K562 (cell line): ENCODE measurements at regions not wholly inside any gene's neighbourhood (a gene's known extent, or its start where the extent isn't known, plus 50 kb on each side); places are given as distances from the start of the nearest gene placed in this dataset.

Source experiments
- KLF6 ChIP-seq: fragments of 250-450 bp; sonication (Bioruptor Pico); IDR thresholded peaks from 2 replicates; pipeline ENCODE4 v1.4.0; 2020; ENCODE audit warnings: mild to moderate bottlenecking, moderate library complexity, borderline replicate concordance
- MYNN ChIP-seq, 2 experiments: sonication (generic); formaldehyde crosslinking in 1 of 2; IDR thresholded peaks; 2 replicates each; pipeline versions ENCODE4 v1.5.0 to v1.6.1; 2016 to 2020; ENCODE audit warnings: antibody characterized with exemption in 1 of 2, missing genetic modification reagents in 1 of 2
- POLR2A ChIP-seq: fragments of 450-650 bp; conservative IDR thresholded peaks from 2 replicates; pipeline ENCODE4 v1.6.1; 2016
- RBBP5 ChIP-seq: fragments of 200-600 bp; sonication (generic); IDR thresholded peaks from 2 replicates; pipeline ENCODE4 v1.6.1; 2012; ENCODE audit warnings: borderline replicate concordance, mild to moderate bottlenecking, low read length, control low read depth, inconsistent platforms; ENCODE audit not compliant: insufficient read depth, poor library complexity, severe bottlenecking
- SUPT5H ChIP-seq: fragments of 450-650 bp; IDR thresholded peaks from 2 replicates; pipeline ENCODE4 v1.6.1; 2016
- TAF1 ChIP-seq: IDR thresholded peaks from 2 replicates; pipeline ENCODE4 v1.6.1; 2011; ENCODE audit warnings: mild to moderate bottlenecking, low read length, moderate library complexity; ENCODE audit not compliant: insufficient read depth, control insufficient read depth, severe bottlenecking; ENCODE audit errors: extremely low read depth
- ZBTB8A ChIP-seq: fragments of 450-650 bp; IDR thresholded peaks from 2 replicates; pipeline ENCODE4 v1.6.1; 2018; ENCODE audit warnings: mild to moderate bottlenecking, moderate library complexity; ENCODE audit not compliant: partially characterized antibody
- ZNF24 ChIP-seq: fragments of 450-650 bp; IDR thresholded peaks from 2 replicates; pipeline ENCODE4 v1.6.1; 2016
- TF ChIP-seq, protein P1 (sequence below): sonication (generic); formaldehyde crosslinking; IDR thresholded peaks from 2 replicates; pipeline ENCODE4 v1.8.1; 2022; ENCODE audit warnings: missing genetic modification reagents
- TF ChIP-seq, protein P2 (sequence below): fragments of 200-800 bp; sonication (Bioruptor generic); IDR thresholded peaks from 2 replicates; pipeline ENCODE4 v1.6.1; 2016; ENCODE audit warnings: missing genetic modification characterization, missing compliant biosample characterization
- TF ChIP-seq, protein P3 (sequence below), 3 experiments: IDR thresholded peaks in 2 of 3; conservative IDR thresholded peaks in 1 of 3; 2 replicates each; pipeline ENCODE4 v1.5.1; 2011 to 2012; ENCODE audit warnings: low read length in 3 of 3, mild to moderate bottlenecking in 3 of 3, control low read depth in 2 of 3, improper control_type of control experiment in 1 of 3, inconsistent platforms in 1 of 3, low read depth in 1 of 3, mixed read lengths in 1 of 3, moderate library complexity in 1 of 3; ENCODE audit not compliant: insufficient read depth in 2 of 3

DNA sequence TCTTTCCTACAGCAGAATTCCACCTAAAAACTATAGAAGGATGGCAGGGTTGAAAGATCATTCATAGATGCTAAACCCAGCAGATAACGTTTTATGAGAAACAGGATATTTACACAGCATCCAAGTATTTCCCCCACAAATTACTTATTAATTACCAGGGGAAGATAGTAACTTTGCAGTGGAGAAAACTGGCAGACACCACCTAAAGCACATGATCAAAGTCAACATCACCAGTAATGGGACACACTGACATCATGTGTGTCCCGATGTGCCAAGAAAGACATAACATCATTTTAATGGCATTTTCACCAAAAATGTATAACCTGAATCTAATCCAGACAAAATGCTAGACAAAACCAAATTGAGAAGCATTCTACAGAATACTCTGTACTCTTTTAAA lies 220.4 kb upstream of the THBS1 start:
- TF ChIP-seq ZBTB8A (no peak), ZNF24 (no peak), RBBP5 (no peak), SUPT5H (no peak), TAF1 (no peak), KLF6 (no peak), POLR2A (no peak), MYNN (IDR thresholded peaks at IDR 0.05) (no peak), MYNN (CRISPR knock-in tag; IDR thresholded peaks at IDR 0.05) (no peak)
- TF ChIP-seq, protein P1, sequence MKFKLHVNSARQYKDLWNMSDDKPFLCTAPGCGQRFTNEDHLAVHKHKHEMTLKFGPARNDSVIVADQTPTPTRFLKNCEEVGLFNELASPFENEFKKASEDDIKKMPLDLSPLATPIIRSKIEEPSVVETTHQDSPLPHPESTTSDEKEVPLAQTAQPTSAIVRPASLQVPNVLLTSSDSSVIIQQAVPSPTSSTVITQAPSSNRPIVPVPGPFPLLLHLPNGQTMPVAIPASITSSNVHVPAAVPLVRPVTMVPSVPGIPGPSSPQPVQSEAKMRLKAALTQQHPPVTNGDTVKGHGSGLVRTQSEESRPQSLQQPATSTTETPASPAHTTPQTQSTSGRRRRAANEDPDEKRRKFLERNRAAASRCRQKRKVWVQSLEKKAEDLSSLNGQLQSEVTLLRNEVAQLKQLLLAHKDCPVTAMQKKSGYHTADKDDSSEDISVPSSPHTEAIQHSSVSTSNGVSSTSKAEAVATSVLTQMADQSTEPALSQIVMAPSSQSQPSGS = no peak
- TF ChIP-seq, protein P2, sequence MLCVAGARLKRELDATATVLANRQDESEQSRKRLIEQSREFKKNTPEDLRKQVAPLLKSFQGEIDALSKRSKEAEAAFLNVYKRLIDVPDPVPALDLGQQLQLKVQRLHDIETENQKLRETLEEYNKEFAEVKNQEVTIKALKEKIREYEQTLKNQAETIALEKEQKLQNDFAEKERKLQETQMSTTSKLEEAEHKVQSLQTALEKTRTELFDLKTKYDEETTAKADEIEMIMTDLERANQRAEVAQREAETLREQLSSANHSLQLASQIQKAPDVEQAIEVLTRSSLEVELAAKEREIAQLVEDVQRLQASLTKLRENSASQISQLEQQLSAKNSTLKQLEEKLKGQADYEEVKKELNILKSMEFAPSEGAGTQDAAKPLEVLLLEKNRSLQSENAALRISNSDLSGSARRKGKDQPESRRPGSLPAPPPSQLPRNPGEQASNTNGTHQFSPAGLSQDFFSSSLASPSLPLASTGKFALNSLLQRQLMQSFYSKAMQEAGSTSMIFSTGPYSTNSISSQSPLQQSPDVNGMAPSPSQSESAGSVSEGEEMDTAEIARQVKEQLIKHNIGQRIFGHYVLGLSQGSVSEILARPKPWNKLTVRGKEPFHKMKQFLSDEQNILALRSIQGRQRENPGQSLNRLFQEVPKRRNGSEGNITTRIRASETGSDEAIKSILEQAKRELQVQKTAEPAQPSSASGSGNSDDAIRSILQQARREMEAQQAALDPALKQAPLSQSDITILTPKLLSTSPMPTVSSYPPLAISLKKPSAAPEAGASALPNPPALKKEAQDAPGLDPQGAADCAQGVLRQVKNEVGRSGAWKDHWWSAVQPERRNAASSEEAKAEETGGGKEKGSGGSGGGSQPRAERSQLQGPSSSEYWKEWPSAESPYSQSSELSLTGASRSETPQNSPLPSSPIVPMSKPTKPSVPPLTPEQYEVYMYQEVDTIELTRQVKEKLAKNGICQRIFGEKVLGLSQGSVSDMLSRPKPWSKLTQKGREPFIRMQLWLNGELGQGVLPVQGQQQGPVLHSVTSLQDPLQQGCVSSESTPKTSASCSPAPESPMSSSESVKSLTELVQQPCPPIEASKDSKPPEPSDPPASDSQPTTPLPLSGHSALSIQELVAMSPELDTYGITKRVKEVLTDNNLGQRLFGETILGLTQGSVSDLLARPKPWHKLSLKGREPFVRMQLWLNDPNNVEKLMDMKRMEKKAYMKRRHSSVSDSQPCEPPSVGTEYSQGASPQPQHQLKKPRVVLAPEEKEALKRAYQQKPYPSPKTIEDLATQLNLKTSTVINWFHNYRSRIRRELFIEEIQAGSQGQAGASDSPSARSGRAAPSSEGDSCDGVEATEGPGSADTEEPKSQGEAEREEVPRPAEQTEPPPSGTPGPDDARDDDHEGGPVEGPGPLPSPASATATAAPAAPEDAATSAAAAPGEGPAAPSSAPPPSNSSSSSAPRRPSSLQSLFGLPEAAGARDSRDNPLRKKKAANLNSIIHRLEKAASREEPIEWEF (CRISPR knock-in tag) = no peak
- TF ChIP-seq, protein P3, sequence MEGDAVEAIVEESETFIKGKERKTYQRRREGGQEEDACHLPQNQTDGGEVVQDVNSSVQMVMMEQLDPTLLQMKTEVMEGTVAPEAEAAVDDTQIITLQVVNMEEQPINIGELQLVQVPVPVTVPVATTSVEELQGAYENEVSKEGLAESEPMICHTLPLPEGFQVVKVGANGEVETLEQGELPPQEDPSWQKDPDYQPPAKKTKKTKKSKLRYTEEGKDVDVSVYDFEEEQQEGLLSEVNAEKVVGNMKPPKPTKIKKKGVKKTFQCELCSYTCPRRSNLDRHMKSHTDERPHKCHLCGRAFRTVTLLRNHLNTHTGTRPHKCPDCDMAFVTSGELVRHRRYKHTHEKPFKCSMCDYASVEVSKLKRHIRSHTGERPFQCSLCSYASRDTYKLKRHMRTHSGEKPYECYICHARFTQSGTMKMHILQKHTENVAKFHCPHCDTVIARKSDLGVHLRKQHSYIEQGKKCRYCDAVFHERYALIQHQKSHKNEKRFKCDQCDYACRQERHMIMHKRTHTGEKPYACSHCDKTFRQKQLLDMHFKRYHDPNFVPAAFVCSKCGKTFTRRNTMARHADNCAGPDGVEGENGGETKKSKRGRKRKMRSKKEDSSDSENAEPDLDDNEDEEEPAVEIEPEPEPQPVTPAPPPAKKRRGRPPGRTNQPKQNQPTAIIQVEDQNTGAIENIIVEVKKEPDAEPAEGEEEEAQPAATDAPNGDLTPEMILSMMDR (IDR thresholded peaks at IDR 0.05 in 2 of 3, conservative IDR thresholded peaks at IDR 0.05 in 1 of 3; ENCODE audit: insufficient read depth in 2 of 3, low read depth in 1 of 3, low read length in 3 of 3) = no peak
